GM19395 (cell line): ENCODE measurements at regions not wholly inside any gene's neighbourhood (a gene's known extent, or its start where the extent isn't known, plus 50 kb on each side); places are given as distances from the start of the nearest gene placed in this dataset.

Experiments used
- ATAC-seq: cut with Tn5 transposase; IDR thresholded peaks from one replicate; pipeline ENCODE4 v1.9.1; 2021; ENCODE audit warnings: mild to moderate bottlenecking, moderate library complexity; ENCODE audit not compliant: unreplicated experiment

DNA sequence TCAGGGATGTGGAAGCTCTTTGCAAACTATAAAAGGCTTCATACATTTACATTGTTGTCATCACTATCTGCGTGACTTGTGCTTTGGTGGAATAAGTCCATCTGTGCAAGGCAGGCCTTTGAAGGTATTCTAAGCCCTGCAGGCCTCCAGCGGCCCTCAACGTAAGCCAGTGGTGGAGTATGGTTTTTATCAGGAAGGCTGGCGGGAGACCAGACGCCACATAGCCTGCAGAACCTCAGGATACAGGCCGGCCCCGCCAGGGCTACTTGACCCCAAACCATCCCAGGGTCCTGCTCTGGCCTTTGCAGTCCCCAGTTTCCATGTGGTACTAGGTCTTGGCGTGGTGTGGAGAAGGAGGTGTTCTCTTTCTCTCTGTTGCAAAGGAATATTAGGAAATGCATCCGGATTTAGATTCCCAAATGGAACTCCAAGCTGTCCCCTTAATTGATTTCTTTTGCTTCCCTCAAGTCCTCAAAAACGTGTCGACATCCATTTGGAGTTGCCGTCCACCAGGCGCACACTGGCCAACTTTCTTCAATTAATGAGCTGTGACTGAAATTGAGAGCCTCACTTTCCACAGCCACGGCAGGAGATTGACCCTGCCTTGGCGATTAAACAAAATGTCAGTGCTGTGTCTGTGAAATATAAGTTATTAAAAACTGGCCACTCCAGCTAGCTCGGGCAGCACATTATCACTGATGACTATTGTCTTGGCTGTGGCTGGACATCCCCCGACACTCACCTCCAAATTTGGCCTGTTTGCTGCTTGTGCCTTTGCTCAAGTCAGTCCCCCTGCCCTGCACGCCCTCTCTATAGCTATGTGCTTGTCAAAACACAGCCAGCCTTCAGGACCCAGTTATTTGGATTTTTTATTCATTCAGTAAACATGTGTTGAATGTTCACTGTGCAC is 239.8 kb upstream of the TLE3 start:
- no peak for ATAC-seq

DNA sequence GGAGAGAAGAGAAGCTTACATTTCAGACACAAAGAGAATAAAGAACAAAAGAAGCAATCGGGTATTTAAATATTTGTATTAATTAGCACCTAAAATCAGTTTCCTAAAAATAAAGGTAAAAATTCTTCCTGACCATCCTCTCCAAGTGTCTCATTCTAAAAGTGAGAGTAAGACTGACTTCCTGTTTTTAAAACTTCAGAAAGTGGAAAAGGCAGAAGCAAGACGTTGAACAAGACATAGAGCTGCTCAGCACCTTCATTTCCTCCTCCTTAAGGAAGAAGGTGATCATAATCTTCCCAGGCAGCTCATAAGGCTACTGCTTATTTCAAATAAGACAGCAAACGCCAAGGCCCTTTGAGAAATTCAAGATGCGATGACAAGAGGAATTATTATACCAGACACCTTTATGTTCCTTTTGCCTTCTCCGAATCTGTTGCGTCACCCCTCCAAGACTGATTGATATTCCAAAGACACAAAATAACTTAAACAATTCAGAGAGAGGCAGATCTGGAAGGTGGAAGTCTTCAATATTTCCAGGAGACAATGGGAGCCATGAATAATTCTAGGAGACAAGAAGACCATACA is 238.8 kb upstream of the TLE3 start:
- no peak for ATAC-seq

DNA sequence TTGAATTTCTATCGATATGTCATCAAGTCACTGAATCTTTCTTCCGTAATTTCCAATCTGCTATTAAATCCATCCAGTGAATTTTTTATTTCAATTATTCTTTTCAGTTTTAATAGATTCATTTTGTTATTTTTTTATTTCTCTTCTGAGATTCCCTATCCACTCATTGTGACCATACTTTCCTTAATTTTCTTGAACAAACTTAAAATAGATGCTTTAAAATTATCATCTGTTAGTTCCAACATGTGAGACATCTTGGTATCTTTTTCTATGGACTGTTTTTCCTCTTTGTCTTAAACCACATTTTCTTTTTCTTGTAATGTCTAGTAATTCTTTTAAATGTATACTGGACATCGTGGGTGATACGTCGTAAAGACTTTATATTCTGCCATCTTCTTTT is 236.6 kb upstream of the TLE3 start:
- ATAC-seq: no peak

DNA sequence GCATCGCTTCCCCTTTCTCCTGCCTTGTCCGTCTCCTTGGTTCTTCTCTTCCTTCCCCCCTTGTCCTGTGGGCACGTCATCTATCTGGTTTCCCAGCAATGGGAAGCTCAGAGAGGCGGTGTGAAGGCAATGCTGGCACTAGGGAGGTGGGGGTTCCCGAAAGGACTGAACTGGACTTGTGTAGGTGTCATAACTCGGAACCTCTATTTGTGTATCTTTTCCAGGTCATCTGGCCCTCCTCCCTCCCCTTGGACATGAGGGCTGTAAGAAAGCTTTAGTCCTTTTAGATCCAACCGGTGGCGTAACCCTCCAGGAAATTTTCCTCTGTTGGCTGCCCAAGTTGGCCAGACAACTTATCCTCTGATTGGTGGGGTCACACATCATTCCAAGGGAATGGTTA is 231.5 kb upstream of the TLE3 start:
- no peak for ATAC-seq

DNA sequence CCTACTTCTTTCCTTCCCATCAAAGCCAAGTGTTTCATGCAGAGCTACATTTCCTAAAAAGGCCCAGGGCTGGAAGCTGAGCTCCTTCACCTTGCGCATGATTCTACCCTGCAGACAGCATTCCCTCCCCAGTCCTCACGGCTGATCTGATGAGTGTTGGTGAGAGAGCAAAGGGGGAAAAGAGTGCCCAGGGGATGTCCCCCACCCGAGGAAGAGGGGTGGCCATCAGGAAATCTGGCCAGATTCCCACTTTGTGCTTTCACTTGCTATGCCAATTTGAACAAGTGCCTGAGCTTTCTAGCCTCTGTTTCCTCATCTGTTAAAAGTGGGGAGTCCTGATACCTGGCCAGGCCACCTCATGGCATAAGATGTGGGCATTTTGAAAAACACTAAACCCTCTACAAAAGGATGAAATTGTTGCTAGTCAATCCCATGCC is 231.0 kb upstream of the TLE3 start:
- ATAC-seq: no peak

DNA sequence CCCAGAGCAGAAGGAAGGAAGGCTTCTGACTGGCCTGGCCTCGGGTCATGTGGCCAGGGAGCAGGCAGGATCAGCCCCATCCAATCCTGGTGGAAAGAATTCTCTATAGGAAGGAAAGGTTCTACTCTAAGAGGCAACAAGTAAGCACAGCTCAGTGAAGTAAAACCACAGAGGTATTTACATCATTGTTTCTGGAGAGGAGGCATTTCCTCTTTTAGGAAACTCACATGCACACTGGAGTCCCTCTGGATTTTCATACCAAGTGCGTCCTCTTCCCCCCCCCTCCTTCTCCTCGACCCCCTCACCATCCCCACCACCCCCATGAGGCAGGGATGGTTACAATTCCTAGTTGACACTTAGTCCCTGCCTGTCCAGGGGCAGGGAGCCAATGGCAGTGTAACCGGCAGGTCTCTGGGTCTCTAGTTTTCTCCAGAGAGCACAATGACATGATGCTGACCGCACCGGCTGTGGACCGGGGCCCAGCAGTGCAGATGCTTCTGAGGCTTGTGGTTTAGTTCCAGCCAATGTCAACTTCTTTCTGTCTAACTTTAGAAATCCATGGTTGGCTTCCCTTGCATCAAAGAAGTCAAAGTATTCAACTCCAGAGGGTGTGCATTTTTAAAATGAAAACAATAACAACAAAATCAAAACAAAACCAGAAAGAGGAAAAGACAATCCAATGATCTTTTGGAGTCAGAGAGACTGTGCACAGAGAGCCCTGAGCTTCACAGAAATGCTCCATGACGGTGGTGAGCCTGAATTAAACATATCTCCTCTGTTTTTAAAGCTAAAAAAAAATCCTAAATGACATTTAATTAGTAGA is 230.3 kb upstream of the TLE3 start:
- peak; percentile 74 for ATAC-seq

DNA sequence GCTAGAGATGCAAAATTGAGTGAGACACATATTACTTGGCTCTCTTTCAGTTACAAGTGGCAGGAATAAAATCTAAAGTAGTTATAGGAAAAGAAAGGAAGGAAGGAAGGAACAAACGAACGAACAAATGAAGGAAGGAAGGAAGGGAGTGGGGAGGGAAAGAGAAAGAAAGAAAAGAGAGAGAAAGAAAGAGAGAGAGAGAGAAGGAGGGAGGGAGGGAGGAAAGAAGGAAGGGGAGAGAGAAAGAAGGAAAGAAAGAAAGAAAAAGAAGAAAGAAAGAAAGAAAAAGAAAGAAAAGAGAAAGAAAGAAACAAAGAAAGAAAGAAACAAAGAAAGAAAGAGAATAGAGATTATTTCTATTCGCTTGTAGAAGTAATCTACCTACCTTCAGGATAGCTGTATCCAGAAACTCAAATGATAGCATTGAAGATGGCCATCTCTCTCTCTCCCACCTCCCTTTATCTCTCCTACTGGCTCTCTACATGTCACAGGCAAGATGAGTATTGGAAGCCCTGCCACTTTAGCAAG is 229.7 kb upstream of the TLE3 start:
- ATAC-seq: peak; percentile 14

DNA sequence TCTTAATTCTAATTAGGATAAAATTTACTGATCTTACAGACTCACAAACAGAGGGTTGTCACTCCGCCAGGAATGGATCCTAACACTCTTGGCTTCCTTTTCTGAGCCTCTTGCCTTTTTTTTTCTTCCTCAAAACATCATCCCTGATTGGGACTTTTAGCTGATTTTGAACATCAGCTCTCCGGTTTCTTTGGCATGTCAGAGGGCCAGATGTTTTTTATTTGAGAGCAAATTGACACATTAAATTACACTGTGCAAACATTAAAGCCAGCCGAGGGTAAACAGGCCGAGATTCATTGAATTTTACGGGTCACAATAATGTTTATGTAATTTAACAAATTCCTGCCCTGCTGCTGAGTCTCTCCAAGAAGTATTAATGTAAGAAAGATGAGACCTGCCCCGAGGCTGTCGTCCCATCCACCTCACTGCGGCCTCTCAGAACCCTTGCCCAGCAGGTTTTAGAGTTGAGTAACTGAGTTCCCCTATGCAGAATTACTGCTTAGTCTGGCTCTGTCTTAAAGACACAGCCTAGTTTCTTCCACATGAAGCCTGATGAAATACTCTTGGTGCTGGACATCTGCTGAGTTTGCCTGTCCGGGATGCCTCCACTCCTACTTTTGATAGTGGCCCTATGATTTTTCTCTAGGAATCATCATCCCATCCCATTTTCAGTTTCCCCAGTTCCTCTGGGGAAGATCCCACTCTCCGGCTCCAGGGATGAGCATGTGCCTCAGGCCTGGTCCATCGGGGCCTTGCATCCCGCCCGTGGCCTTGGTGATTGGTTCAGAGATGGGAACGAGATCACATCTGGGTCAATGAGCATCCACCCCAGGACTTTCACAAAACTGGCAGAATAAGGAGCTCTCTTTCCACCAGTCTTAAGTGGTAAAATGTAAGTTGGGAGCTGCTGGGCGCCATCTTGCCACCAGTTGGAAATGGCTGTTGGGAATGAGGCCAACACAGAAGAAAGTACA is 226.6 kb upstream of the TLE3 start:
- no peak for ATAC-seq

DNA sequence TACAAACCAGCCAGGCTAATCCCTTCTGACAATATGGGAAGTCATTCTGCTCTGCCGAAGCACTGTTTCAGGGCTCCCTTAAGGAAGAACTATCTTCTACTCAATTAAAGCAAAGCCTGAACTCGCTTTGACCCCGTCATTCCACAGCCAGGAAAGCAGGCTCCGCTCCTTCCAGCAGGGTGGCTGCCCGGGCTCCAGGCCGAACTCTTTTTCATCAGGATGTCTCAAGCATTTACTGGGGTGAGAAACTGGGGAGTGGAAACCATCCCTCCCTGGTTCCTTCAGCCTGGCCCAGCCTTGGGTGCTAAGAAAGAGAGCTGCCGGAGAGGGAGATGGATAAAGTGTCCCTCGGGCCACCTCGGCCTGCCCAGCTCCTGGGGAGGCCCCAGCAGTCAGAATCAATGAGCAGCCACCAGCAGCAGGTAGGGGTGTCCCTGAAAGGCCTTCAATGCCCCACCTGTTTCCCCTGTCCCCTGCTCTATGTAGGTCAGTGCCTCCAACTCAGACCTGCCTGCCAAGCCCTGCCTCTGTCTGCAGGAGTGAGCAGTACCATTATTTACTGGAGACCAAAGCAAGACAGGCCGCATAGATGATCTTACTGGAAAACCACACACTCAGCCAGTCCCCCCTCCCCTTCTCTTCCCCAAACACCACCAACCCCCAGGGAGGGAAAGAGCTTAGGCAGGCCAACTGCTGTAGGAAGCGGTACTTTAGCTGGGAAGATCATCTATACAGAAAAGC is 225.6 kb upstream of the TLE3 start:
- no peak for ATAC-seq

DNA sequence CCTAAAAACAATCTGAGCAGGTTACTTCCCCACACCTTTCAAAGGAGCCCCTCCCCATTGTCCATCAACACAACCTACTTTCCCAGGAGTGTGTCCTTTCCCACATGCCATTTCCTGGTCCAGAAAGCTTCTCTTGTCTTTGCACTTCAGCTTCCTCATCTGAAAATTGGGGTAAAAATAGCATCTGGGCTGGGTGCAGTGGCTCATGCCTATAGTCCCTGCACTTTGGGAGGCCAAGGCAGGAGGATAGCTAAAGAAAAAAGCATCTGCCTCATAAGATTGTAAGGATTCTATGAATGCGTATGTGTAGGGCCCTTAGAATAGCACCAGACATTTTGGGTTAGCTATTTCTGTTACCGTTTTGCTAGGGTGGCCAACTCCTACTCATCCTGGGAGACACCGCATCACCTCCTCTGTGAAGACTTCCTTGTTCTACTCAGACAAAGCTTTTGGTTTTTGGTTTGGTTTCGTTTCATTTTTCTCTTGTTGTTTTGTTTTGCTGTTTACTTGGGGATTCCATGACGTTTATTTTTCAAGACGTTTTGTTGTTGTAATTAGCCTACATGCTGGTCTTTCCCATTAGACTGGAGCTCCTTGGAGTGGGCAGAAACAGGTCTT is 224.4 kb upstream of the TLE3 start:
- ATAC-seq: no peak

DNA sequence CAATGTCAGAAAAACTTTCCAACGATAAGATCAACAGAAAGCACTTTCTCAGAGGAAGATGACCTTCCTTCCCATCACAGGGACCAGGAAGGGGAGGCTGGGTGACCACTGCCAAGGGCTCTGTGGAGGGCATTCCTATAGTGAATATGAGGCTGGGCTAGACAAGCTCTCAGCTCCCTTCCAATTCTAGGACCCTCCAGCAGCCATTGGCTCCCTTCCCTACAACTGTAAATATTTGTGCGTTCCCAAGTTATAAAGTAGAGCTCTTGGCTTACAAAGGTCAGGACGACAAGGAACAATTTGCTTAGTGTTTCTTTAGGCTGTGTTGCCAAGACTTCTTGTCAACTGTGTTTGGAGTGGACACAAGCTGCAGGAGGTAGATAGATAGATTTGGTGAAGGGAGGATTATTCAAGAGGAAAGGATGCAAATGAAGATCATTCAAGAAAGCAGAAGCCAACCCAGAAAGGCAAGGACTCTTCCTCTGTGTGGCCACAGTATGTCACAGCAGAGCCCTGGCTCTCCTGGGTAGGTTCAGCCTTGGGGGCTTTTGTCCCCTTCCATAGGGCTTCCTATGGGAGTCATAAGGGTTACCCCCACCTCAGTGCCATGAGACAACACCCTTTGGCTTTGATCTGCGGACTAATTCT is 223.6 kb upstream of the TLE3 start:
- no peak for ATAC-seq

DNA sequence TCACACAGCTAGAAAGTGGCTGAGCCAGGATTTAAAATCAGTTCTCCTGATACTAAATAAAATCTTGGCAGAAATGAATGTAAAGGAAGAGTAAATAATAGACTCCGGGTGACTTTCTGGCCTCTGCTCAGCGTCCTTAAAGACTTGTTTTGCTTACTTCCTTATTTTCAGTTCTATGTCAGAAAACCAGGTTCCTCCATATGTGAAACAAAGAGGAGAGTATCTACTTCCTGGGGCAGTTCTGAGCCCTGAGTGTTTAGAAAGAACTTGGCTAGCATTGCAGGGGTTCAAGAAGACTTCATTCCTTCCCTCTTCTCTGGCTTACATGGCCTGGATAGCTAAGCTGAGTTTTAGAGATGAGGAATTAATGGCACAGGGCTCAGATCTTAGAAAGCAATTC is 222.8 kb upstream of the TLE3 start:
- no peak for ATAC-seq

DNA sequence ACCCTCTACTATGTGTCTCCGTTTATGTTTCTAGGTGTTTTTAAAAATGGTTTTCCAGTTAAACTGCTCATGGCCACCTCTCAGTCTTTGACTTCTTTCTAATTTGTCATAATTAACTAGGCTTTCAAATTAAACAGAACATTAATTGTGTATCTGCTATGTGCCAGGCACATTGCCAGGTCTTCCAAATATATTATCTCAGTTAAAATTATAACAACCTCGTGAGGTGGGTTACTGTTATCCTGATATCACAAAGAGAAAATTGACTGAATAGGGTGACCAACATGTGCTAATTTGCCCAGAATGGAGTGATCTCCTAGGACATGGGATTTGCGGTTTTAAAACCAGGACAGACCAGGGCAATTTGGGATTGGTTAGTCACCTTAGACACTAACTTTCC is 222.4 kb upstream of the TLE3 start:
- no peak for ATAC-seq

DNA sequence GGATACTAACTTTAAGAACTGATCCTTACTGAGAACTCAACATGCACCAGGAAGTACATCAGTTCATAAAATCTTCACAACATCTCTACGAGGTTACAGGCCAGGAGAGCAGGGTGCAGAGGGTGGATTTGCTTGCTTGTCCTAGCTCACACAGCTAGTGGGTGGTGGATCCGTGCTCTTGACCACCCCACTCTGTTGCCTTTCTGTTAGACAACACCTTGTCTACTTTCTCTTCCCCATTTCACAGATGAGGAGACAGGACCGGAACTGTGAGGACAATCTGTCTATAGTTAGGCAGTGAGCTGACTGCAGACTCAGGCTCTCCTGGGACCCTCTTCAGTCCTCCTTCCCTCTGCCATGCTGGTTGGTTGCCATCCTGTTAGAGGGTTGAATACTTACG is 221.7 kb upstream of the TLE3 start:
- peak; percentile 92 for ATAC-seq

DNA sequence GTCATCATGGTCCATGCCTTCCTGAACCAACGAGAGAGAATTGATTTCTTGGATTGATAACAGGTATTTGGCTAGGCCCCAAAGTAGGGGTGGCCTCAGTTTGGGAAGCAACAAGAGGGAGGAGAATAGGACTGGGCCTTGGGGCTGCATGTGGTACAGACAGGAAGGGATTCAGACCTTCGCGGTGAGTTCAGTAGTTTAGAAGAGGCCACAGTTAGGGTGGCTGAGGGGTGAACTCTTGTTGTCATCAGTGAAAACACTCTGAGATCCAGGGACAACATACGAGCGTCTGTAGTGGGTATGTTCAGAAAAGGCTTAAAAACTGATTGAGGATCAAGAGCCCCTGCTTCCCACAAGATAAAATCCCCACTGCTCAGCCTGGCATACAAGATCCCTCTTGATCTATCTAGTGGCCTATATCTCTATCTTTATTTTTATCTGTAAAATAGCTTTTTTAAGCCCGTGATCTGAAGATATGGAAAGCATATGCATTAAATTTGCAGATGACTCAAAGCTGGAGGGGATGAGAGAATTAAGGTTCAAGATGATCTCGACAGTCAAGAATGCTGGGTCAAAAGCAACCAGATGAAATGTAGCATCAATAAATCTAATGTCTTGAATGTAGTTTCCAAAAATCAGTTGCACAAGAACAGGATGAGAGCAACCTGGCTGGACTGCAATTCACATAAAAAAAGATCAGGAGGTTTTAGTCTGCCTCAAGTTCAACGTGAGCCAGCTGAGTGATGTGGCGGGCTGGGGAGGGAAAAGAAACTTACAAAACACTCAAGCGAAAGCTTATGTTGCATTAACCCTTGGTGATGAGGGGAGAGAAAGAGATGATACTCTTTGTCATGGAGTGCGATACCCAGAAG is 221.1 kb upstream of the TLE3 start:
- peak; percentile 53 for ATAC-seq

DNA sequence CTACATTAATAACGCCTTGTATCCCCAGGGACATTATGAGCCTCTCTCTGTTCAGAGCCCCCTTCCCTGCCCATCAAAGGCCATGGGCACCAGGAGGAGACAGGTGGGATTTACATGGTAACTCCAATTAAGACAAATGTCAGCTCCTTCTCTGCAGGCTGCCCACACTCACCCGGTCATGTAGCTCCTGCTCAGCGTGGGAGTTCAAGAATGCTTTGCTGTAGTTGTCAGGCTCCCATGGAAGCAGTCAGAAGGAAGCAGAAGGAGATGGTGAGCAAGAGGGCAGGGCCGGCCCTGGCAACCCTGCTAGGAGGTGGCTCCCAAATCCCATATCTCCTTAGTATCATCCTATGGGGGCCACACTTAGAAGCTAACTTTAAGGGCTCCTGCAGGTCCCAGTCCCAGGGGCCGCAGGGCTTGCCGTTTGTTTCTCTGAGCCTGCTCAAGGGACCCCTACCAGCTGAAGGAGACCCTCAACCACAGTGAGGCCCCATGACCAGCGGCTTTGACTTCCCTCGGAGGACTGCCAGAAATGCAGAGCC is 218.4 kb upstream of the TLE3 start:
- no peak for ATAC-seq

DNA sequence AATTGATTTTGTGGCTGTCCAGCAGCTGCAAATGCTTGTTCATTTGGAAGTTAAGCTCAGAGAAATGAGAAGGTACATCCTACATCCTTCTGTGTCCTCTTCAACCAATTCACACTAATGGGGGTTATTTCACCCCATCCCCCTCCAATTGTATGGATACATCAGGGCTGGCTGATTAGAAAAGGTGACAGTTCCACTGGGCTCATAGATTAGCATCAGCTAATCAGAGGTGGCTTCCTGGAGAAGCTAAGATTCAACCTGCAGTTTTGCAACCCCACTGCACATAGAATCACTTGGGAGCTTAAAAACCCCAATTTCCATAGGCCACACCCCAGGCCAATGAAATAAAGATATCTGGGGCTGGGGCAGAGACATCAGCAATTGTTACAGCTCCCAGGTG is 217.7 kb upstream of the TLE3 start:
- ATAC-seq: no peak
